NCI-H748 treated with DMSO at 0.1 percent for 48 hours (cell line): ENCODE measurements at regions not wholly inside any gene's neighbourhood (a gene's known extent, or its start where the extent isn't known, plus 50 kb on each side); places are given as distances from the start of the nearest gene placed in this dataset.
"Not testable (repeated sequence)": the region's sequence is repeated elsewhere in the genome, so short reads cannot be mapped to it uniquely, and the experiment has no call there.

Experiments
- DNase-seq: peaks from one replicate; lab custom pipeline; 2025; lab: John Stamatoyannopoulos, UW

- DNase-seq = not testable (repeated sequence)
Measured at GRCh38 chr16:29355339-29356059, 51.0 kb downstream of the NPIPB11 start.

GRCh38 chr16:29354449-29354848, 52.1 kb downstream of the NPIPB11 start:
- DNase-seq = not testable (repeated sequence)

- DNase-seq = not testable (repeated sequence)
Measured at GRCh38 chr16:29352617-29352999, 53.9 kb downstream of the NPIPB11 start.

DNA sequence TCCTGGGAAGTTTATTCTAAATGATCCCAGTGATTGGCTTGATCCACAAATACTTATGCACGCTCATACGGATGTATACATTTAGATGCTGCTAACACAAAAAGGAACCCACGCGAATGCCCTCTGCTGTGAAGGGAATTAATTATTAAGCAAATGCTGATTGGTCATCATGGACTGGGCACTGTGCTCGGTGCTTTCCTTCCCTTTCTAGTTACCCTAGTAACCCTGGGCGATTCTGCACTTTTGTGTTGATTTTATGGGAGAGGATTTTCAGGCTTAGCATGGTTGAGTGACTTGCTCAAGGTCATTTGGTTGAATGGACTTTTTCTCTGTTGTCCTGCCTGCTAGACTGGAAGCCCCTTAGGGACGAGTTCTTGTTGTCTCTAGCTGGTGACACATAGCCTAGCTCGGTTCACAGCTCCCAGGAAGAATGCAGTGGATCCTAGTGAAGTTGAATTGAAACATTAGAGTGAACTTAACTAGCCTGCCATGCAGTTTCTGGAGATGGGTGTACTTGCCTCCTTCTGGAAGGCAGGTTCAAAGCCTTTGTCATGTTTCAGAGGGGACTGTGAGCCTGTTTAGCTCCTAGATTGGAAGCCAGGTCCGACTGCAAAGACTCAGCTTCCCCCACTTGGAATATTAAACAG, 54.4 kb downstream of the NPIPB11 start:
- DNase-seq = not testable (repeated sequence)

DNA sequence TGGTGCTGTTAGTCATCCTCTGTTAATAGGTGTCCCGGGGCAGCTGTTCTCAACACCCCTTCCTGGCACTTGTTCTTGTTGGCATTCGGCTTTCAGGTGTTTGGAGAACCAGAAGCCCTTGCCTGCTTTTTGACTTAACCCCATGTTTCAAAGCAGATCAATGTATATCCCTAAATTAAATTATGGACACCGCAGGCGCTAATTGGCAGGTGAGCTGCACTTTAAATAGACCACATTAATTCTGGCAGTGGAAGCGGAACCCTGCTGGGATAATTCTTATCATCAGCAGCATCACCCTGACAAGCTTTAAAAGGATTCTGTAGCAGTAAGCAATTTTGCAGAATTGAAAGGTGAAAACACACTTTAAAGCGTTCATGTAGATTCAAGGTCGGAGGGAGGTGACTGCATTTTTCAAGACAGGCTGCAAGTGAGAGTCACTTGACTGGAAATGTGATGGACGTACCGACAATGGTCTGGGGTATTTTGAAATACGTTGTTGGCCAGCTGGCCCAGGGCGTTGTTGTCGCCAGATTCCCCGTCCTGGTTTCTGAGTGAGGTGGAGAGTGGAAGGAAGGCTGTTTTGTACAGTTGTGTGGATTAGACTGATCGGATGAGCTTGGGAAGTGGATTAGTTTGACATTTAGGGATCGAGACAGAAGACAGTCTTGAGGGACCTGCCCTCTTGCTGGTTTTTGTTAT, 55.1 kb downstream of the NPIPB11 start:
- peak; percentile 4 for DNase-seq

DNA sequence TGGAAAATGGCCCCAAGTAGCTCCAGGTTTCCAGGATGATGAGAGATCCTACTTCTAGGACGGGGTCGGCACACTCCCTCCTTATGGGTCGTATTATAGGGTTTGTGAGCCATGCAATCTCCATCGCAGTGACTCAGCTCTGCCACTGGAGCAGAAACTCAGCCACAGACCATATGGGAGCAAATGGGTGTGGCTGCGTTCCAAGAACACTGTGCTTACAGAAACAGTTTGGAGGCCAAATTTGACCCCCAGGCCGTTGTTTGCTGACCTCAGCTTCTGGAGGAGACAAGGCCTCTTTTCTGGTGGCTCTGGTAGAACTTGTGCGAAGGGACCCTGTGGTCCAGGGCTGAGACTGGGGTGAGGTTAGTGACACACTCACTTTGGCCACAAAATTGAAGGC, 56.5 kb downstream of the NPIPB11 start:
- DNase-seq = not testable (repeated sequence)

DNA sequence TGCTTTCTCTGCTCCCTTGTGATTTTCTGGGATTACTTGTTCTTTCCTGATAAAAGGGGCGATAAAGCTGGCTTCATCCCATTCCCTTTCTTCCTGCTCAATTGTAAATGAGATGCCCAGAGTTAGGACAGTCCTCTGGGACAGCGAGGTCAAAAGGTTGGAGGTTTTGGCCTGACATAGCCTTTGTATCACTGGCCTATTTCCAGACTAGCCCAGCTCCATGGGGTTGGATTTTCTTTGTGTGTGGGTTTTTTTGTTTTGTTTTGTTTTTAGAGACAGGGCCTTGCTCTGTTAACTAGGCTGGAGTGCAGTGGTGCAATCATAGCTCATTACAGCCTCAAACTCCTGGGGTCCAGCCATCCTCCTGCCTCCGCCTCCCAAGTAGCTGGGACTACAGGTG, 57.8 kb downstream of the NPIPB11 start:
- DNase-seq = not testable (repeated sequence)

DNA sequence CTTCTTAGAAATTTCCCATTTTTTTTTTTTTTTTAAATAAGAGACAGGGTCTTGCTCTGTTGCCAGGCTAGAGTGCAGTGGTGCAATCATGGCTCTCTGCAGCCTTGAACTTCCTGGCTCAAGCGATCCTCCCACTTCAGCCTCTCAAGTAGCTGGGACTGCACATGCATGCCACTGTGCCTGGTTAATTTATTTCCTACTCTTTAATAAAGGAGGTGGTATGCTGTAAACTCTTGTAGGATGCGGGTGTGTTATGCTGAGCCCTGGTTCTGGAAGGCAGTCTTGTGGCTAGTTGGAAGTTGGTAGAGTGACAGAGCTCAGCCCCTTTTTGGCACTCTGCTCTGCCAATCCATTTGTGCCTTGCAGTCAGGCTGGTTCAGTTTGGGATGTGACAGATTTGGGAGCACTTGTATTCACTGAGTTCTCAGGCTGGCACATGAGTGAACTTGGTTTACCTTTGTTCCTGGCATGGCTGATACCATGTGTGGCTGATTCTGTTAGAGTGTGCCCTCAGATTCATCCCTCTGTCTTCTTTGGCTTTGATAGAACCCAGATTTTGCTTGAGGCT, 58.3 kb downstream of the NPIPB11 start:
- not testable (repeated sequence) for DNase-seq

GRCh38 chr16:29346796-29347580, 59.5 kb downstream of the NPIPB11 start:
- DNase-seq = not testable (repeated sequence)

DNA sequence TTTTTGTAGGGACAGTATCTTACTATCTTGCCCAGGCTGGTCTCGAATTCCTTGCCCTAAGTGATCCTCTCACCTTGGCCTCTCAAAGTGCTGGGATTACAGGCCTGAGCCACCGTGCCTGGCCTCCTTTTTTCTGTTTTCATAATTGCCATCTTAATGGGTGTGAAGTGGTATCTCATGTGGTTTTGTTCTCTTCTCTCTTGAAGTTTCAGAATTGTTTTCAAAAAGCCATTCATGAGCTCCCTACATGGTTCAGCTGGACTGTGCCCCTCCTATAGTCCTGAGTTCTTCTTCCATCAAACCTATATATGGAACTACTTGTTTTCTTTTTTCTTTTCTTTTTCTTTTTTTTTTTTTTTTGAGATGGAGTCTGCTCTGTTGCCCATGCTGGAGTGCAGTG, 60.3 kb downstream of the NPIPB11 start:
- DNase-seq = not testable (repeated sequence)

DNA sequence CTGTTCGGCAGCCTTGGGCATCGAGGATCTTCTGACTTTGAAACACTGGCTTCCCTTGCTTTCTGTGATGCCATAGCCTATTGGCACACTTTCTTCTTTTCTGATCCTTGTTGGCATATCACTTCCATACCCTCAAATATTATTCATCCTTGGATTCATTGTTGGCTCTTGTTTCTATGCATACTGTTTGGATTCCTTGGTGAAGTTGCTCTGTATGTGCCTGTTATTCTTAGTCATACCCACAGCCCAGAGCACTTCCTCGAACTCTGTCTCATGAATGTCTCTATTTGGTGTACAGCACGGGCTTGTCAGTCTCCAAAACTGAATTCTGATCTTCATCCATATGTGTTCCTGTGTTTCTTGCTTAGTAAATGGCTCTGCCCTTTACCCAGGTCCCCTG, 63.6 kb downstream of the NPIPB11 start:
- not testable (repeated sequence) for DNase-seq

DNA sequence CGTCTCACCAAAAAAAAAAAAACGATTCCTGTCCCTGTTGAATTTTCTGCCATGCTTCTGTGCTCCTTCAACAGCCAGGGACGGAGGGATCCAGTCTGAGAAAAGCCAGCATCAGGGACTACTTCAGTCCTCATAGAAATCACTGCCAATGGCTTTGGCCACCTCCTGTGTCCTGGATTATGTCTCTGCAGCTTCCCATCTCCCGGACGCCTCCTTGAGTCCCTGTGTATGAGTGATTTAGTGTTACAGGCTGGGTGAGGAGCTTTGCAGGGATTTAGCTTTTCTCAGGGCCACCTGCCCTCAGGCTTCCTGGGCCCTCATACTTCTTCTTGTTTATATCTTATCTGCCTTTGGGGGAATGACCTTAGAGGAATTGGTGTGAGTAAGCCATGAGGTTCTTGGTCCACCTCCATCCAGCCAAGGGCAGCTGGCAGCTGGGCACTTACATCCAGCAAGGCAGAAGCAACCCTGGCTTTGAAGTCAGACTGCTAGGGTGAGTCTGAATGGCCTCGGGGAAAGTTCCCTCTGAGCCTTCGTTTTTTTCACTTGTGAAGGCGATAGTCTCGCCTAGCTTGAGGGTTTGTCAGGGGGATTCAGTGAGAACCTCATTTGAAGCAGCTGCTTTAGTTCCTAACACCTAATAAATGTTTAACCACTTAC, 65.6 kb downstream of the NPIPB11 start:
- DNase-seq = not testable (repeated sequence)

DNA sequence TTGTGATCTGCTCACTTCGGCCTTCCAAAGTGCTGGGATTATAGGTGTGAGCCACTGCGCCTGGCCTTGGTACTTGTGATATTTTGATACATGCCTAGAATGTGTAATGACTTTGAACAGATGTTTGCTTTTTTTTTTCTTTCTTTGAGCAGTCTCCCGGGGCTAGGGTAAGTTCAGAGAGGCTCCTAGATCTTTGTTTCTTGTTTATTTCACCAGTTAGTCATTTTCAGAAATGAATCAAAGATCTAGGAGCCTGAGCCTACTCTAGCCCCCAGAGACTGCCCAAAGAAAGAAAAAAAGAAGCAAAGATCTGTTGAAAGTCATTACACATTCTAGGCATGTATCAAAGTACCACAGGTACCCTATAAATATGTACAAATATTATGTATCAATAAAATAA, 66.3 kb downstream of the NPIPB11 start:
- DNase-seq = not testable (repeated sequence)

DNA sequence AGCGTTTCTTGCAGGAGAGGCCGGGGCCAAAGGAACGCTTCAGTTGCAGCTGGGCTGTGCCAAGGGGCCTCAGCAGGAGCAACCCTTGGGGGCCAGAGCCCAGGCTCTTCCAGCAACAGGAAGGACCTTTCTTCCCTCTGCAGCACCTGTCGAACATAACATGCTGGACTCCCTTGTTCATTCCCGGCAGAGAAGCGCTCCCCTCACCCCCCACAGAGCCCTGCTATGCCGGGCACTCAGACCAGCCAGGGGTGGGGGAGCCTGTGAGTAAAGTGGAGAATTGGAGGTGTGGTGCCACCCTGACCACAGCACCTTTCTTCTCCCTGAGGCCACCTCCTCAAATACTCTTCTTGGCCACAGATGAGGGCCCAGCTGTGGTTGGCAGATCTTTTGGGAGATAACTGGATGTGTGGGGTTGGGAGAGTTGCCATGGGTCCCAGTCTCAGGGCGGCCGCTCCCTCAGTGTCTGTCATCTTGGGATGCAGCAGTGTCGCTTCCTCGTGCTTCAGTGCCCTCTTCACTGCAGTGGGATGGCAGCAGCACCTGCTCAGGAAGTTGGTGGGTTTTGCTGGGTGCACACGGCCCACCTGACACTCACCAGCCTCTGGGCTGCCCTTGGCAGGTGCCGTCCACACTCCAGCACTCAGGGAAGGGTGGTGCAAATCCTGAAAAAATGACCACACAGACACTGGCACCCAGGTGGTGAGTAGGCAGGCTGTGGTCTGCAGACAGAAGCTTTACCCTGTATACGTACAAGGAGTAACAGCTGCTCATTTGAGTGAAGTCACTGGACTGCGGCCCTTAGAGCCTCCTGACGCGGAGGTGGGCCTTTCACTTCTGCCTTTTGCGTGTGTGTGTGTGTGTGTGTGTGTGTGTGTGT, 67.5 kb downstream of the NPIPB11 start:
- DNase-seq = not testable (repeated sequence)

- DNase-seq = not testable (repeated sequence)
Measured at GRCh38 chr16:29337385-29337901, 69.1 kb downstream of the NPIPB11 start.

DNA sequence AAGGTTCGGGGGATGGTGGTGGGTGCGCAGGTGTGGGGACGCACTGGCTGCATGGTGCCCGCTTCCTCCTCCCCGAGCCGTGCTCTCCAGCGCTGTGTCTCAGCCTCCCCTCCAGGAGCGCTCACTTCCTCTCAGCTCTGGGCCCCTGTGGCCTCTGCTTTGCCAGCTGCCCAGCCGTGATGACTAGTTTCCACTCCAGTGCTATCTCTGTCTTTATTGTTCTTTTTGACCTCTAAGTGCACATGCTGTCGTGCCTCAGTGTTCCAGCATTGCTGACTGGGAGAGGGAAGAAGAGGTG, 71.0 kb downstream of the NPIPB11 start:
- DNase-seq = not testable (repeated sequence)

DNA sequence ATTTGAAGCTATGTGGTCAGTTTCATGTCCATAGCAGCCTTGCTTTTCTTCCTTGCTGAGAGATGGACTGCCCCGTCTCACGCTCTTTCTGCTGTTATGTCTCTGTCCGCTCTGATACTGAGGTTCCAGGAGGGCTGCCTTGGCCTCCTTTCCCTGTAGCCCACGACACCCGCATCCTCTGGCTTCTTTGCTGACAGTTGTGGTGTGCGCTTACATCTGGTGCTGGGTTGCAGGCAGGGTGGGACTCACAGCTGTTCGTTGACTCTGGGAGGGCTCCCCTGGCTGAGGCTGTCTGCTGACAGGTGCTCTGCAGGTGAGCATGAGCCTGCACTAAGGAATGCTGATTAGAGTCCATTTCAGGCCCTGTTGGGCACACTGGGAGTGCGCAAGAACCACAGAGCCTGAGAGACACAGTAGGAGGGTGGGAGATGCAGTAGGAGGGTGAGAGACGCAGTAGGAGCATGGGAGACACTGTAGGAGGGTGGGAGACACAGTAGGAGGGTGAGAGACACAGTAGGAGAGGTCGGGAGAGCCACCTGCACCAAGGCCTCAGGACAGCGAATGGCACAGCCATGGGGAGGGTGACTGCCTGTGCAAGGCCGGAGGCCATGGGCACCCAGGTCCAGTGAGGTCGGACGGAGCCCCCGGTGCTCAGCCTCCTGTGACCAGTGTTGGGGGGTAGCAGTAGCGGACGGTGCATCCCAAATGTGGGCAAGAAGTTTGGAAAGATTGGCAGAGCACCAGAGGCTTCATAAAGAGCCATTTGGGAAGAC, 71.5 kb downstream of the NPIPB11 start:
- not testable (repeated sequence) for DNase-seq

- DNase-seq = not testable (repeated sequence)
Measured at GRCh38 chr16:29333492-29334097, 72.9 kb downstream of the NPIPB11 start.

- DNase-seq = not testable (repeated sequence)
Measured at GRCh38 chr16:29330623-29331022, 75.9 kb downstream of the NPIPB11 start.
